ENCODE measurements at regions not wholly inside any gene's neighbourhood (a gene's known extent, or its start where the extent isn't known, plus 50 kb on each side); places are given as distances from the start of the nearest gene placed in this dataset.

DNA sequence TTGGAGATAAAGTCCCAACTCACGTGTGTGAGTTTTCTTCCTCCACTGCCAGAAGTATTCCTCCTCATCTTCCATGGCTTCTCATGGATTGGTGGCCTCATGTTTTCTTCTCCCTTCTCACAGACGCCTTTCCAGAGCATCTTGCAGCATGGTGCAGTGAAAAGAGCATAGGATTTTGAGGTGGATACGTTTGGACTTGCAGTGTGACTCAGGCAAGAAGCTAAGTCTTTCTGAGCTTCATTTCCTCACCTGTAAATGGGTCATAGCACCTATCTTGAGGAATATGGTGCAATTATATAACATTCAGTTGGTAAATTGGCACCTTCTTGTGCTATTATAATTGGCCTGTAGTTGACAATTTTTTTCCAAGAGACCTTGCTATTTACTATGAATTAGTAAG, 247.6 kb downstream of the RDH14 start:
- CTCF ChIA-PET, result no interaction called here
- peaks cover 2% of the 10 kb centered on the region for H3K4me1 Mint-ChIP-seq
- no peak overlapping the region for H3K4me3 Mint-ChIP-seq
- no peaks in the 10 kb centered on the region for H3K36me3 Mint-ChIP-seq
- DNase-seq, result no peak
- no peaks in the 10 kb centered on the region for H3K27me3 Mint-ChIP-seq
- H3K9me3 Mint-ChIP-seq, result no peaks in the 10 kb centered on the region
- no peak overlapping the region for H3K27ac Mint-ChIP-seq

DNA sequence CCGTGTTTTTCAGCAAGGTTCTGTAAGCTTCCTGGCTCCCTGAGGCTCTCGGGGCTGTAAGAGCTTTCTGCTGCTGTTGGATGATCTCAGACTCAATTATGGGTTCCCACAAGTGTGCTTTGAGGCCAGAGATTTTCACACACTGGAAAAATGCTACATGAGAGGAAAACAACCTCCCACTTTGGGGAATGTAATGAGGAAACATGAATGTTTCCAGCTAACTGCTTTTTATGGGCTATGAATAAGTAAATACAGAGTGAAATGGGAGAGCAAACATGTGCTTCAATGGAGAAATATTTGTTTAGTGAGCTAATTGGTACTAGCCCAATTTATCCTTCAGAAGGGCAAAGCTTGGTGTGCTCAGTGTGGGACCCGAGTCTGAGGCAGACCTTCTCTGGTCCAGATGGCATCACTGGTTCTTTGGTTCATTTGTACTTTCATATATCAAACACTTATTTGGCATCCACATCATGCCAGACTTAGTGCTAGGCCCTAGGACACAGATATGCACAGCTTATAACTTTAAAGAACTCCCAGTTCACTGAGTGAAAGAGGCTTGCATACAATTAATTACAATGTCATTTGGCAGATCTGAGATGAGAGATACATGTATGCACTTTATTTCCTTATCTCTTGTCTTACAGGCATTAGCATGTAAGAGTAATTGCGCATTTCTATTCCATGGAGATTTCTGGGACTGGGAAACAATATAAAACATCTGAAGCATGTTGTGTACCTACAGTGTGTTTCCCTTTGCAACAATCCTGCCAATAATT, 248.8 kb downstream of the RDH14 start:
- Mint-ChIP-seq H3K4me3 (no peak overlapping the region), H3K27ac (no peak overlapping the region), H3K36me3 (no peaks in the 10 kb centered on the region), H3K4me1 (peaks cover 2% of the 10 kb centered on the region), H3K9me3 (no peaks in the 10 kb centered on the region), H3K27me3 (no peaks in the 10 kb centered on the region)
- CTCF ChIA-PET, result interaction anchor here (0.6 kb wide), 1 partner anchor 907 kb away, joined by 3 read pairs; no protein-coding TSS in a partner anchor
- no peak for DNase-seq

DNA sequence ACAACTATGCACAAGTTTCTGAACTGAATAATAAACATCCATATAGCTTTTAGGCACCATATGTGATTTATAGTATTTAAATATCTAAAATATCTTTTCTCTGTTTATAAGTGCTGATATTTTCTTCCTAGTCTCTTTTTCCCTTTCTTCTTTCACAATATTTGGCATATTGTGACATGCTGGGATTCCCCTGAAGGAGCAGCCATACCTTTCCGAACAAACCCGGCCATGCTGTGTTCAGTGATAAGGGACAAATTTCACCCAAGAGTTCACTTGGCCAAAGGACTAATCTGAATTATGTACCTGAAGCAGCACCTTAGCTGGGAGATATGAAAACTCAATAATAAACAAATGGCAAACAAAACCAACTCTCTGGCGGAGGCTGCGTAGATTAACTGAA, 250.8 kb downstream of the RDH14 start:
- Mint-ChIP-seq H3K9me3 (no peaks in the 10 kb centered on the region), H3K4me3 (no peak overlapping the region), H3K27me3 (no peaks in the 10 kb centered on the region), H3K4me1 (peaks cover 2% of the 10 kb centered on the region), H3K36me3 (no peaks in the 10 kb centered on the region), H3K27ac (no peak overlapping the region)
- no peak for DNase-seq
- CTCF ChIA-PET, result no interaction called here

DNA sequence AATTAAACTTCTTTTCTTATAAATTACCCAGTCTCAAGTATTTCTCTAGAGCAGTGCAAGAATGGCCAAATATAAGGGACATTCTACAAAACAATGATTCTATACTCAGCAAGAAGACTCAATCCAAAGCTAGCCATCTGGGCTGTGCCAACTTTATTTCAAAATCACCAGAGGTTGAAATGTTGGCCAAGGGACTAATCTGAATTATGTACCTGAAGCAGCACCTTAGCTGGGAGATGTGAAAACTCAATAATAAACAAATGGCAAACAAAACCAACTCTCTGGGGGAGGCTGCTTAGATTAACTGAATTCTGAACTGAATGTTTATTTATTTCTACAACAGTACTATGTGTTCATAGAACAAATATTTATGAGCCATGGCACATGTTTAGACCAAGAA, 251.3 kb downstream of the RDH14 start:
- H3K4me3 Mint-ChIP-seq, result no peak overlapping the region
- no peaks in the 10 kb centered on the region for H3K9me3 Mint-ChIP-seq
- CTCF ChIA-PET, result no interaction called here
- H3K36me3 Mint-ChIP-seq, result no peaks in the 10 kb centered on the region
- DNase-seq, result no peak
- H3K4me1 Mint-ChIP-seq, result no peaks in the 10 kb centered on the region
- no peaks in the 10 kb centered on the region for H3K27me3 Mint-ChIP-seq
- no peak overlapping the region for H3K27ac Mint-ChIP-seq

DNA sequence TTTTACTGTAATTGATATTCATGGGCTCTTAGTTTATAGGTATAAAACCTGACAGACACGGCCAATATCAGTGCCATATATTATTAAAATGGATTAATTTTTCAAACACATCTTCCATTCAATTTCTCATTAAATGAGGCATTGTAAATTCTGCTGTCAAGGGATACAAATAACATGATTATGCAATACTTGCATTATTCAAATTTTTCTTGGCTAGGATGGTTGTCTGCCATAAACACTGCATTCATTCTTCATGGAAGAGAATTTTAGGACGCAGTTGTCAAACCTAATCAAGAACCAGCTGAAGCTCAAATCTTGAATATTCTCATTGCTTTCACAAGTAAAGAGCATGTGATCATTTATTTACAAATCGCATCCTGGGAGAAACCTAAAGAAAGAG, 255.6 kb downstream of the RDH14 start:
- no peaks in the 10 kb centered on the region for H3K36me3 Mint-ChIP-seq
- H3K9me3 Mint-ChIP-seq, result no peaks in the 10 kb centered on the region
- no peak overlapping the region for H3K4me3 Mint-ChIP-seq
- CTCF ChIA-PET, result no interaction called here
- DNase-seq, result no peak
- H3K4me1 Mint-ChIP-seq, result no peaks in the 10 kb centered on the region
- no peak overlapping the region for H3K27ac Mint-ChIP-seq
- no peaks in the 10 kb centered on the region for H3K27me3 Mint-ChIP-seq

DNA sequence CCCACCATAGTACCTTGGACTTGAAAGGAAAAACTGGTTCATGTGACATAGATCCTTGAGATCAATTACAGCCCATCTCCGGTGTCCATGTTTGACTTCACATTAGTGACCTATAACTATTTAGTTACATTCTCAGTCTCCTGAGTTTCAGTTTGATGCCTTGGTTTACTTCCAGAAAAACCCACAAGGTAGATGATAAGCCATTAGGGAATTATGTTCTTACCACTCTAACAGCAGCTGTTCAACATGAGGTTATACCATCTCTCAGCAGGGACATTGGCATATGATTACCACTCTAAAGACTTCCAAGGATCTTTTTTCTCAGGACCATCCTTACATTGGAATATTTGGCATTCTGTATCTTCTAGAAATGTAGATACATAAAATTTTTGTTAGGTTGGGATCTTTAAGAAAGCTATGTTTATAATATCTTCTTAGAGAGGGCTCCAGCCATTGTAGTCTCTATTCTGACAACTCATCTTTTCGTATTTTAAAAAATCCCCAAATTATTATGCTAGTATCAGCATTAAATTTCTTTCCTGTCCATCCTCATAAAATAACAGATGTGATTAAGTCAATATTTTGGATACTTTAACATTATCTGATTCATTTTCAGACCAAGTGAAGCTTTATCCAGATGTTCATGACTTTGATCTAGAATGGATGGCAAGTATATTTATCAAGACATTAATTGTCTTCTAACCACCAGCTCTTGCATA, 258.9 kb downstream of the RDH14 start:
- H3K4me3 Mint-ChIP-seq, result no peak overlapping the region
- DNase-seq, result no peak
- no peak overlapping the region for H3K27ac Mint-ChIP-seq
- CTCF ChIA-PET, result no interaction called here
- H3K36me3 Mint-ChIP-seq, result no peaks in the 10 kb centered on the region
- no peaks in the 10 kb centered on the region for H3K9me3 Mint-ChIP-seq
- no peaks in the 10 kb centered on the region for H3K27me3 Mint-ChIP-seq
- H3K4me1 Mint-ChIP-seq, result no peaks in the 10 kb centered on the region

DNA sequence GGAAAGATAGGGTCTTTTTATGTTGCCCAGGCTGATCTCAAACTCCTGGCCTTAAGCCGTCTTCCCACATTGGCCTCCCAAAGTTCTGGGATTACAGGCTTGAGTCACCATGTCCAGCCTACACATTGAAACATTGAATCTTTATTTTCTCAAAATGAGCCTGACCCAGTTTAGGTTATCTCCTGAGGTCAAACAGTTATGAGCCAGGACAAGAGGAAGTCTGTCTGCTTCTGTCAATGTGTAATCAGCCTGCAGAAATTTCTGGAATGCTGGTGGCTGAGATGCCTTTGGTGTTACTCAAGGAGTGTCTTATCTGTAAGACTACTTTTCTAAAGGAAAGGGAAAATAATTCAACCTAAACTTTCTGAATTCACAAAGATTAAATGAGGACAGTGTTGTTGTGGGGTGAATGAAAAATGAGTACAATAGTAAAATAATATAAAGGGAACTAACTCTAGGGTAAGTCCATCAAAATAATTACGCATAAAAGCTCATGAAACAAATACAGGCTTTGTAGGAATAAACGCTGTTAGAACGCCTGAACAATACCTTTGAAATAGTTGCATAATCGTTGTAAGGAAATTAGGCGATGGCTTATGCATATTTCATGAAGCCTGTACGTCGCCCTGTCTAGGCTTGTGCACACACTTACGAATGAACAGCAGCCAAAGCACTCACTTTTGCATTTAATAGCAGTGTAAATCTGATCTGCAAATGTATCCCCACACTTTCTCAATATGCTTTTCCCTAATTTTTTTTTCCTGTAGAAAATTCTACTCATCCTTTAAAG, 260.8 kb downstream of the RDH14 start:
- Mint-ChIP-seq H3K9me3 (no peaks in the 10 kb centered on the region), H3K4me3 (no peak overlapping the region), H3K27me3 (no peaks in the 10 kb centered on the region), H3K36me3 (no peaks in the 10 kb centered on the region), H3K4me1 (no peaks in the 10 kb centered on the region), H3K27ac (no peak overlapping the region)
- CTCF ChIA-PET, result no interaction called here
- DNase-seq, result no peak

DNA sequence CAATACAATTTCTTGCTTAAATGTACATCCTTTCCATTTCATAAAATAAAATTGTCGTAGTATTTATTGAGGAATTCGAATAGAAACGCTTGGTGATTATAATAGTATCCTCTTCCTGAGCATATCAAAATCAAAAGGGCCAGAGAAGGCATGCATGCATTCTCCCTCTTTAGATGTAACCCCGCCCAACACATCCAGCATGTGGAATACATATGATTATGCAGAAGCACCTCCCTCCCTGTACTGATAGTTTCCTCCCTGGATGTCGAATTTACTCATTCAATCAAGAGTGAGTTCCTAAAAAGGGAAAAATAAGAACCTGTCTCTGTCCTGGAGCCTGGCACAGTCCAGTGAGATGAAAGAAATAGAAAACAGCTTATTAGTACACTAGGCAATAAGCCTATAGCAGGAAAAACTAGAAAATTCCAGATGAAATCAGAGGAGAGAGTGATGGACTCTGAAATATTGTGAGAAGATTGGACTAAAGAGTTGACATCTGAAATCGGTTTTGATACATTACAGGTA, 262.9 kb downstream of the RDH14 start:
- Mint-ChIP-seq H3K4me3 (no peak overlapping the region), H3K27me3 (no peaks in the 10 kb centered on the region), H3K4me1 (no peaks in the 10 kb centered on the region), H3K36me3 (no peaks in the 10 kb centered on the region), H3K27ac (no peak overlapping the region), H3K9me3 (no peaks in the 10 kb centered on the region)
- DNase-seq, result no peak
- CTCF ChIA-PET, result no interaction called here

DNA sequence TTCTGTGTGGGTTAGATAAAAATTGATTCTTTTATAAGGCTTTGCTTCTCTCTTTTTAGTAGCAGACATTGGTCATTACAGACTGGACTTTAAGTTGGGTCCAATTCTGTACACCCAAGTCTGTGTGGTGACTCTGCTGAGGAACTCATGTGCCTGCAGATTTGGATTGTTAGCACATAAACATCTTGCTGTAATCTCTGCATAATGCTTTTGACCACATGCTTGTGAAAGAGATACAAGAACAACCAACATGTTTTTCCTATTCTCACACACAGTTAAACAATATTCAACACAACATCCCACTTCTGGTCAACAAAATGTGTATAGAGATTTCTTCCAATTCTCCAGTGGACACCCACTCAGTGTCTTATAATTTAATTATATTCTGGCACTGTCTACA, 270.1 kb downstream of the RDH14 start:
- no peaks in the 10 kb centered on the region for H3K4me1 Mint-ChIP-seq
- H3K27me3 Mint-ChIP-seq, result no peaks in the 10 kb centered on the region
- DNase-seq, result no peak
- no peaks in the 10 kb centered on the region for H3K36me3 Mint-ChIP-seq
- H3K9me3 Mint-ChIP-seq, result no peaks in the 10 kb centered on the region
- no peak overlapping the region for H3K27ac Mint-ChIP-seq
- CTCF ChIA-PET, result no interaction called here
- no peak overlapping the region for H3K4me3 Mint-ChIP-seq

DNA sequence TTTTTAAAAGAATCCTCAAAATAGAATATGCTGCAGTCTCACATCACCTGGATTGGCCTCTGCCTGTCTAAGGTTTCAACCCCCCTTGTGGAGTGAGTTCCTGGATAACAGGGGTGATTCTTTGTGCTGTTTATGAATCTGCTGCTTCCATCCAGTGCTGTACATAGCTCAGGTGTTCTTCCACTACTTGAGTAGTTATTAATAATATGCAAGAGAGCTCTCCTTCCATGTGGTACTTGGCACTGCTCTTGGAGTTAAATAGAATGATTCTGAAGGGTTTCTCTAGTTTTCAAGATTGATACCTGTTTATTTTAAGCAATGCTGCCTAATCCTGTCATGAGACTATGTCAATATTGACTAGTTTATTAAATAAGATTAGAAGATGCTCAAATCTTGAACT, 273.6 kb downstream of the RDH14 start:
- CTCF ChIA-PET, result no interaction called here
- no peaks in the 10 kb centered on the region for H3K9me3 Mint-ChIP-seq

DNA sequence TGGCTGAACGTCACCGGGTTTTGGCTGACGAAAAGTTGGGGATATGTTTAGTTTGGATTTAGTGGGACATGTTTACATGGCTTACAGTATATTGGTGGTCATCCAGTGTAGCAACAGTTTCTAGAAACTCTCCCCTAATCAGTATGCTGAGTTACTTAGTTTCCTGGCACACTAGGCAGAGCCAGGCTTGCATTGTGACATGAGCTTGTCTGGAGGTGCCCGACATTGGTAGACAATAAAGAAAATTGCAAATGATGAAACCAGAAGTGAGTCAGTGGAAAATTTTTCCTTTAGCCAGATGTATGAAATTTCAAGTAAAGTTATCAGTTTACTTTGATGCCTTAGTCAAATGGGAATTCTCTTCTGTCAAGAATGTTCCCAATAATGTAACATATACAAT, 276.1 kb downstream of the RDH14 start:
- H3K27ac Mint-ChIP-seq, result no peak overlapping the region
- DNase-seq, result no peak
- no peaks in the 10 kb centered on the region for H3K9me3 Mint-ChIP-seq
- no peak overlapping the region for H3K4me3 Mint-ChIP-seq
- H3K4me1 Mint-ChIP-seq, result no peaks in the 10 kb centered on the region
- H3K36me3 Mint-ChIP-seq, result no peaks in the 10 kb centered on the region
- CTCF ChIA-PET, result no interaction called here
- H3K27me3 Mint-ChIP-seq, result no peaks in the 10 kb centered on the region

More for the DNA sequence above, 273.6 kb downstream of the RDH14 start:
- no peaks in the 10 kb centered on the region for H3K4me1 Mint-ChIP-seq
- DNase-seq, result no peak
- no peaks in the 10 kb centered on the region for H3K36me3 Mint-ChIP-seq
- no peak overlapping the region for H3K4me3 Mint-ChIP-seq
- no peak overlapping the region for H3K27ac Mint-ChIP-seq
- H3K27me3 Mint-ChIP-seq, result no peaks in the 10 kb centered on the region

DNA sequence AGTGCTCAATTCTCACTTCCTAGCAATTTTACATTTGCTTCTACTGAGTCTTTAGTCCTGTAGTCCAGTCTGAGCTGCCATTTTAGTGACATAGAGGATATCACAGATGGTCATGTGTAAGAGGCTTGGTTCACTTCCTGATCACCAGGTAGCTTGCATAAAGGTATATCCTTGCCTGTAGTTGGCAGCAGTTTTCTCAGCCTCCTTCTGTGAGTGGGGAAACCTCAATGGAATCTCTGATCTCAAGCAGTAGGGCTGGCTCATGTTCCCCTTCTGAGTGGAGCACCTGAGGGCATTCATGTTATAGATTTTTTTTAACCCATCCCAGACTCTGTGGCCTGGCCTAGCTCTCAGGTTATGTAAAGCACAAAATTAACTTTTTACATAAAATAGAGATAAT, 278.4 kb downstream of the RDH14 start:
- no peaks in the 10 kb centered on the region for H3K4me1 Mint-ChIP-seq
- CTCF ChIA-PET, result no interaction called here
- H3K4me3 Mint-ChIP-seq, result no peak overlapping the region
- no peaks in the 10 kb centered on the region for H3K36me3 Mint-ChIP-seq
- no peaks in the 10 kb centered on the region for H3K9me3 Mint-ChIP-seq
- no peaks in the 10 kb centered on the region for H3K27me3 Mint-ChIP-seq
- H3K27ac Mint-ChIP-seq, result no peak overlapping the region
- no peak for DNase-seq

DNA sequence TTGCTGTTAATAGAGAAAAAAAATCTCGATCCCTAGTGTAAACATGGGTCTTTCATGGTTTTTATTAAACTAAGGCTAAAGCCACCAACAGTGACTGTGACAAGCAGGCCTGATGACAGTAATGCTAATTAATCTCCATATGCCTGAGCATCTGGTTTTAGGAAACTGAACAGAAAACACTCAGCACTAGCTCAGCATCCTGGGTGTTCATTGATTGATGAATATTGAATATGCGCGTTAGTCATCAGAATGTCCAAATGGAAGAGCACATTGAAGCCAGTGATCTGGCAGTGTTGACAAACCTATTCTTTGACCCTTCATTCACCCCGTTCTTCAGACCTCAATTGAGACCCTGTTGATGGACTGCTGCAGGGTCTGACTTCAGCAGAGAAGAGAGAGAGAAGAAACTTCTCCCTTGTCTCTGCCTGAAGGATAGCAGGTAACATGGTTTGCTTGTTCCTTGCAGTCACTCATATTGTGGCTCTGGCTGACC, 283.8 kb downstream of the RDH14 start:
- H3K9me3 Mint-ChIP-seq, result no peaks in the 10 kb centered on the region
- no peaks in the 10 kb centered on the region for H3K27me3 Mint-ChIP-seq
- H3K36me3 Mint-ChIP-seq, result no peaks in the 10 kb centered on the region
- CTCF ChIA-PET, result no interaction called here
- no peak overlapping the region for H3K27ac Mint-ChIP-seq
- DNase-seq, result no peak
- no peaks in the 10 kb centered on the region for H3K4me1 Mint-ChIP-seq
- H3K4me3 Mint-ChIP-seq, result no peak overlapping the region

DNA sequence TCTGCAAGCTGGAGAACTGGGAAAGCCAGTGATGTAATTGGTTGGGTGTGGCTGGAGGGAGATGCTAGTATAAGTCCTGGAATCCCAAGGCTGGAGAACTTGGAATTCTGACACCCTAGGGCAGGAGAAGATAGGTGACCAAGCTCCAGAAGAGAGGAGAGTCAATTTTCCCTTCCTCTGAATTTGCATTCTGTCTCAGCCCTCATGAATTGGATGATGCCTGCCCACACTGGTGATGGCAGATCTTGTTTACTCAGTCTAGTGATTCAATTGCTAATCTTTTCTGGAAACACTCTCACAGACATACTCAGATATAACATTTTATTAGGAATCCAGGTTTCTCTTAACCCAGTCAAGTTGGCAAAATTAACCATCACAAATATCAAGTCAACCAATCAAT, 287.2 kb downstream of the RDH14 start:
- no peak overlapping the region for H3K27ac Mint-ChIP-seq
- no peaks in the 10 kb centered on the region for H3K4me1 Mint-ChIP-seq
- CTCF ChIA-PET, result no interaction called here
- no peaks in the 10 kb centered on the region for H3K27me3 Mint-ChIP-seq
- H3K4me3 Mint-ChIP-seq, result no peak overlapping the region
- no peaks in the 10 kb centered on the region for H3K36me3 Mint-ChIP-seq
- H3K9me3 Mint-ChIP-seq, result no peaks in the 10 kb centered on the region
- DNase-seq, result no peak
